HG02623 (cell line): ENCODE measurements at regions not wholly inside any gene's neighbourhood (a gene's known extent, or its start where the extent isn't known, plus 50 kb on each side); places are given as distances from the start of the nearest gene placed in this dataset.

Experiments used
- ATAC-seq: cut with Tn5 transposase; IDR thresholded peaks from one replicate; pipeline ENCODE4 v1.9.1; 2021; ENCODE audit warnings: moderate library complexity; ENCODE audit not compliant: unreplicated experiment

DNA sequence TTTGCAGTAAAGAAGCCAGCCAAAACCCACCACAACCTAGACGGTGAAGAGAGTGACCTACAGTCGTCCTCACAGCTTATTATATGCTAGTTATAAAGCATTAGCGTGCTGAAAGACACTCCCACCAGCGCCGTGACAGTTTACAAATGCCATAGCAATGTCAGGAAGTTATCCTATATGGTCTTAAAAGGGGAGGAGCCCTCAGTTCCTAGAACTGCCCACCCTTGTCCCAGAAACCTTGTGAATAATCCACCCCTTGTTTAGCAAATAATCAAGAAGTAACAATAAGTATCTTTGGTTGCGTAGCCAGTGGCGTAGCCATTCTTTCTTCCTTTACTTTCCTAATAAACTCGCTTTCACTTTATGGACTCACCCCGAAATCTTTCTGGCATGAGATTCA is 227.9 kb upstream of the ARGLU1 start:
- ATAC-seq = no peak

- no peak for ATAC-seq
Measured at GRCh38 chr13:106794117-106794516, 226.2 kb upstream of the ARGLU1 start.

DNA sequence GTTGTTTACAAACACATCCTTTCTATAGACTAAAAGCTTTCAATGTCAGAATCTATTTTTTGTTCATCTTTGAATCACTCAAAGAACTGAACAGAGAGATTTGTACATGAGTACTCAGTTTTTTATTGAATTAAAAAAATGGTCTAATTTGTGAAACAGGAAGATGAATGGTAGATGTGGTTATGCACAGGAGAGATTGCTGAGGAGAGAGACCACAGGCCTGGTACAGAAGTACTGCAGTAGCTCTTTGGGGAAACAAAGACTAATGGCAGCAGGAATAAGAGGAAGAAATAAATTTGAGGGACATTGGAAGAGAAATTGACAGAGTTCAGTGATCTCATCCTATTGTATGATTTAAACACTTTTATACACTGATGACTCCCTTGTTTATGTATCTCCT is 222.0 kb upstream of the ARGLU1 start:
- no peak for ATAC-seq

DNA sequence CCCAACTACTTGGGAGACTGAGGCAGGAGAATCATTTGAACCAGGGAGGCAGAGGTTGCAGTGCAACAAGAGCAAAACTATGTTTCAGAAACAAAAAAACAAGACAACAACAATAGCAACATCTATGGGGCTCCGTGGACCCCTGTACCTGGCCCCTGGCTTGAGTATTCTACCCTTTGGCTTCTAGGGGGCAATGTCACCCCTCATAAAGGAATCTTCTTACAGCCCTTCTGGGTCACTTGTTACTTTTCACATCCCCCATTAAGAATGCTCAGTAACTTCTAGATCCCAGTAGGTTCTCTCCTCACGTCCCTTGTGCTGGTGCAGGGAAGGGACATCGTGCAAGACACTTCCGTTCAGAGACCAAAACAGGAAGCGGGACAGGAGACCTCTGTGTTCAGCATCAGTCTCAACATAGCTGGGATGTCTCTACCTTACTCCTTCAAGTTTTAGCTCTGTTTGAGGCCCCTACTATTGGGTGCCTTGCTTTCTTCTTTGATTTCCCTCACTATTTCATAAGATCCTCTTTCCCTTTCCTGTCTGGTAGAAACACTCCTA is 218.1 kb upstream of the ARGLU1 start:
- ATAC-seq = no peak

GRCh38 chr13:106774621-106775020 is 206.7 kb upstream of the ARGLU1 start:
- ATAC-seq = no peak

DNA sequence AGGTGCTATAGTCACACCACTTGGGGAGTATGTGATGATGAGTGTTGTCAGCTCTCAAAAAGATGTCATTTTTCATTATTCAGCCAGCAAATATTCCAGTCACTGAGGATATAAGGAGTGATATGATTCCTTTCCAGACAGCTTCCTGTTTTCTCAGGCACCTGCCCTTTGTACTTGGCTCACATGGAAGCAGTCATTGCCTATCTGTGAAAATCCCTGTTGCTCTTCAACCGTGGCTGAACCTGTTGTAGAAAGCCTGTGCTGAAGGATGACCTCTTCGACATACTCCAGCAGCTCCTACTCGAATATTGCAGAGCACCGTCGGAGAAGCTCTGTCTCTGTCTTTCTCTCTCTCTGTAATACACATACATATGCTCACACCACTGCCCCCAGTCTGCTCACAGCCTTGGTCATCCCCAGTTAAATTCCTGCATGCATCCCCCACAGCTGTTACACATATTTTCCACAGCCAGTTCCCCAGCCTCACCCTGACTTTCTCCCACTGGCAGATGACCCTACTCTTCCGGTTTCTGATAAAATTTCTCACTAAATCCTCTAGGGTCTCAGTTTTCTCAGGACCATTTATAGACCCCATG is 204.2 kb upstream of the ARGLU1 start:
- ATAC-seq = no peak

GRCh38 chr13:106768991-106769390 is 201.1 kb upstream of the ARGLU1 start:
- no peak for ATAC-seq

GRCh38 chr13:106762708-106763107 is 194.8 kb upstream of the ARGLU1 start:
- no peak for ATAC-seq

DNA sequence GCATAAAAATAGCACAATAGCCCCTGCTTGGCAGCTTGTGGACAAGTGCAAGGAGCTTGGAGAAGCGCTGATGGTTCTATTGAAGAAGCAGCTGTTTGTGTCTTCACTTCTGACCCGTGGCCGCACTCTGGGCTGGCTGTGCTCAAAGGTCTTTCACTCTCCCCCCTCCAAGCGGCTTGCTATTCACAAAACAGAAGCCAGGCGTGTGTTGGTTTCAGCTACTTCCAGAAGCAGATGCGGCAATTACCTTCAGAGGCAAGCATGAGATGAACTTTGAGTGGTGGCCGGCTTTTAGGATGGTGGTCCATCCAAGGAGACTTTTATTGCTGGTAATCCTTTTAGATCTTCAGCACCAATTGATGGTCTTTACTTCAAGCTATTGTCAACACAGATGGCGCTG is 188.5 kb upstream of the ARGLU1 start:
- ATAC-seq = no peak

- no peak for ATAC-seq
Measured at GRCh38 chr13:106755542-106755941, 187.6 kb upstream of the ARGLU1 start.

GRCh38 chr13:106753251-106753650 is 185.3 kb upstream of the ARGLU1 start:
- no peak for ATAC-seq

DNA sequence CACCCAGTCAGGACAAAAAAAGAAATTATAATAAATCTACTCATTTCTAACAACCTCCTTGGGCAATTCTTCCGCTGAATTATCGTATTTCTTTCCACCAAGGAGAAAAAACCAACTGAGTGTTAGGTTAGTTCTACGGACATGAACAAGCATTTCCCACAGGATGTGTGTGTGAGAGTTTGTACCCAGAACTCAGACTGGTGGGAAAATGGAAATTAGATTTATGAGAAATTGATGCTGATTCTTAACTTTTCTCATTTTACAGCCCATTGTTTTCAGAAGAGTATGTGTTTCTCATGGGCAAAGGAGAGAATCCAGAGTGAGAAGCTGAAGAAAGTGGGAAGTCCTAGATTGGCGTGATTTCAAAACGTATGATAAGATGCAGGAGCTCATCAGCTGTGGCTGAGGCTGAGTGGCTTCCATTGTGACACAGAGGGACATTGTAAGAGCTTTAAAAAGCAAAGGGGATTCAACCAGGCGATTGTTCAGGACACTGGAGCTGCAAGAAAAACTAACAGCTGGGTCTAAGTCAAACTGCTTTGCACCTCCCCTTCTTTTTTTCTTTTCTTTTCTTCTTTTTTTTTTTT is 184.7 kb upstream of the ARGLU1 start:
- ATAC-seq = no peak

GRCh38 chr13:106748785-106749184 is 180.8 kb upstream of the ARGLU1 start:
- no peak for ATAC-seq

DNA sequence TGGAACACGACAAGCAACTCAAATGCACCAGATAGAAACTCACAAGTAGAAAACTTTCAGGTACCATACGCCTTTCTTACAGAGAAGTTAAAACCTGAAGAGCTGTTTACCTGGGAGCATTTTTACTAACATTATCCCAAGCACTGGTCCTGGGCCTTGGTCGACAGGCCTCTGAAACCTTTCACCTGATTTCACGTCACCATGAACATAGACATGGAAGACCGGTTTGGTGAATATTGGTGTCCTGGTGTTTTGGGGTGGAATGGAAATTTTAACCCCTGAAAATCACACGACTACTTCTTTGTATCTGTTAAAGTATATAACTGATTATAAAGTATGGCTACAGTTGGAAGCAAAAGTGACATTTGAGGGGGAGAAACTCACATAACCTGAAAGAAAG is 176.6 kb upstream of the ARGLU1 start:
- no peak for ATAC-seq

GRCh38 chr13:106738186-106738678 is 170.3 kb upstream of the ARGLU1 start:
- ATAC-seq = no peak

DNA sequence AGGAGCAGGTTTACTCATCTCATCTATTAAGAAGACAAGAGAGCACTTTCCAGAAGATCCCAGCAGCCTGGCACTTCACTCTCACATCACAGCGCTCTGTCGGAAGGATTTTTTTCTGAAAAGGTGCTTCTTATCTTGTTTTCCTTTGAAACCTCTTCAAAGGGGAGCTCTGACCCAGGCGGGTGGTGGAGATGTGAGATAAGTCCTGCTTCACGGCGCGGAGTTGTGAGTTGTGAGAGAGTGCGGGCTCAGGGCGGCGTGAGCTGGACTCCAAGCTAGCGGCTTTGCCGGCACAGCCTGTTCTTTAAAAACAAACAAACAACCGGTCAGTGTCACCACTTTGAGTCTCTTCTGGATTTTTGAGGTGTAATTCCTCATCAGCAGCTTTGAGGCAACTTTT is 169.0 kb upstream of the ARGLU1 start:
- ATAC-seq = no peak

DNA sequence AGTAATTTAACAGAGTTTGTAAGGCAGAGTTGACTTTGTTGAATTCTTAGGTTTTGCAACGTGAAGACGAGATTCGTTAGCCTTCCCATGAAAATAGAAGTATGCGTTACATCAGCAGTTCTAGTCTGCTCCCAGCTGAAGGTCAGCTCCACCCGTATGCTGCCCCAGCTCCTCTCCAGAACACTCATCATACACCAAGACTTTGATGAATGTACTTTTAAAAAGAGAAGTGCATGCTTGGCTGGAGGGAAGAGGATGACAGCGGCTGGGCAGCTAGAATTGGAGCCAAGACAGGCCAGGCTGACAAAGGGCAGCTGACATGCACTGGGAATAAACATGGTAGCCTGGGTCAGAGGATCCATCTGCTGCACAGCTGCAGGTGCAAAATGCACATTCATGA is 166.3 kb upstream of the ARGLU1 start:
- no peak for ATAC-seq

- ATAC-seq = no peak
Measured at GRCh38 chr13:106723036-106723435, 155.1 kb upstream of the ARGLU1 start.

GRCh38 chr13:106722620-106723019 is 154.7 kb upstream of the ARGLU1 start:
- ATAC-seq = no peak

DNA sequence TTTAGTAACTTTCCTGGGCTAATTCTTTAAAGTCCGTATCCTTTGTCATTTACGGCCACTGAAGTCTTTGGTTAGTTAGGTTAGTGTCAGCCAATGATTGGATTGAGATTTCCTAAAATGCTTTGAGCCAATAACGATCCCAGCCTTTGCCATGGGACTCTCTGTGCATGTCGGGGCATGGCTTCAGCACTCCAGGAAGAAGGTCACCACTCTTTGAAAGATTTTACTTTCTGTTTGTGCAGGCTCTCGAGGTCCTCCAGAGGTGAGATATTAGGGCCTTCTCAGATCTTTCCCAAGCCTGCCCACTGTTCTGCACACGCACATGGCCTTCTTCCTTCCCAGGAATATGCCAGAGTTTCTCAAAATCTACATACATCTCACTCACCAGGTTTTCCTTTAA is 153.7 kb upstream of the ARGLU1 start:
- ATAC-seq = no peak

- ATAC-seq = no peak
Measured at GRCh38 chr13:106714271-106714982, 146.5 kb upstream of the ARGLU1 start.

DNA sequence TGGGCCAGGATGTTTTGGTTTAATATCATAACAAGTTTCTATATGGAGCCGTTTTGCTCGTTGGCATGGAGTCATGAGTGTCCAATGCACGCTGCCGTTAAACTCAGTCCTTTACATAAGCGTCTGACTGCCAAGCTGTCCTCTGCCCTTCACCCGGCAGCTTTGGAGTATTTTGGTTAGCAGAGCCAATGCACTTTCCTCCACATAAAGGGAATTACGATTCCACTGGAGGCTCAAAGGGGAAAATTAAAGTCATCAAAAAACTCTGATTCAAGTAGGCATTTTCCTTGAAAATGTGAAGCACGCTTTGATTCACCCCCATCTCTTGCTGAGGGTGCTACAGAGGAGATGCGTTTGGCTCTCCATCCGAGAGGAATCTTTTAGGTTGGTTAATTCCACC is 144.4 kb upstream of the ARGLU1 start:
- no peak for ATAC-seq
